Naive thymus-derived CD4-positive, alpha-beta T cell (primary cell): ENCODE measurements at regions not wholly inside any gene's neighbourhood (a gene's known extent, or its start where the extent isn't known, plus 50 kb on each side); places are given as distances from the start of the nearest gene placed in this dataset.

Source experiments
- ATAC-seq: fragments of 150-1000 bp; cut with Tn5 transposase; 2 replicates; pipeline ENCODE4 v1.10.0; 2021; ENCODE audit warnings: mild to moderate bottlenecking, moderate library complexity
- CTCF ChIA-PET: fragments of 350-600 bp; sonication (Branson Sonifier 250); formaldehyde crosslinking; loops from one replicate; lab custom pipeline; 2021; ENCODE audit warnings: antibody characterized with exemption; lab: Charles Lee
- POLR2A ChIA-PET: fragments of 350-600 bp; sonication (Branson Sonifier 250); formaldehyde crosslinking; loops from one replicate; lab custom pipeline; 2021; ENCODE audit warnings: antibody characterized with exemption, inconsistent platforms; lab: Charles Lee
- DNase-seq, 9 donors: peaks; one replicate each; pipeline versions ENCODE4 v3.0.0 to v3.0.0-alpha.2; 2020 to 2022; ENCODE audit warnings: mixed read lengths in 1 of 9
- H3K27ac ChIP-seq: one replicate; pipeline ENCODE4 v1.7.0; 2013; ENCODE audit warnings: mild to moderate bottlenecking, low read depth, low read length, moderate library complexity
- H3K27me3 ChIP-seq, 2 donors: one replicate each; pipeline ENCODE4 v1.7.0; 2013; ENCODE audit warnings: low read length in 2 of 2, mild to moderate bottlenecking in 2 of 2, moderate library complexity in 2 of 2; ENCODE audit not compliant: control insufficient read depth in 2 of 2, insufficient read depth in 2 of 2
- H3K36me3 ChIP-seq, 3 experiments: 1 replicate in 2 of 3; 2 replicates in 1 of 3; pipeline ENCODE4 v1.7.0; 2013; ENCODE audit warnings: low read length in 3 of 3, mild to moderate bottlenecking in 3 of 3, moderate library complexity in 1 of 3; ENCODE audit not compliant: insufficient read depth in 3 of 3, control insufficient read depth in 2 of 3
- H3K4me1 ChIP-seq, 2 donors: one replicate each; pipeline ENCODE4 v1.7.0; 2013; ENCODE audit warnings: low read length in 2 of 2, mild to moderate bottlenecking in 2 of 2, moderate library complexity in 1 of 2; ENCODE audit not compliant: control insufficient read depth in 2 of 2, insufficient read depth in 2 of 2
- H3K4me3 ChIP-seq: 2 replicates; pipeline ENCODE4 v1.7.0; 2013; ENCODE audit warnings: mild to moderate bottlenecking, low read length
- H3K9me3 ChIP-seq, 3 experiments: 1 replicate in 2 of 3; 2 replicates in 1 of 3; pipeline ENCODE4 v1.7.0; 2013; ENCODE audit warnings: low read length in 3 of 3; ENCODE audit not compliant: control insufficient read depth in 2 of 3
- H3K27ac Mint-ChIP-seq, 9 donors: one replicate each; pipeline ENCODE4 v1.8.0; 2020 to 2022; ENCODE audit warnings: mixed read lengths in 9 of 9, mild to moderate bottlenecking in 8 of 9, moderate library complexity in 5 of 9, inconsistent platforms in 2 of 9
- H3K27me3 Mint-ChIP-seq, 5 donors: one replicate each; pipeline ENCODE4 v1.8.0; 2021 to 2022; ENCODE audit warnings: mixed read lengths in 5 of 5, mild to moderate bottlenecking in 1 of 5
- H3K36me3 Mint-ChIP-seq, 5 donors: one replicate each; pipeline ENCODE4 v1.8.0; 2020 to 2022; ENCODE audit warnings: mixed read lengths in 5 of 5, mild to moderate bottlenecking in 3 of 5, inconsistent platforms in 1 of 5
- H3K4me1 Mint-ChIP-seq, 7 donors: one replicate each; pipeline ENCODE4 v1.8.0; 2020 to 2022; ENCODE audit warnings: mixed read lengths in 7 of 7, mild to moderate bottlenecking in 3 of 7, inconsistent platforms in 1 of 7
- H3K4me3 Mint-ChIP-seq, 10 donors: one replicate each; pipeline ENCODE4 v1.8.0; 2020 to 2022; ENCODE audit warnings: mild to moderate bottlenecking in 10 of 10, mixed read lengths in 10 of 10, moderate library complexity in 6 of 10, inconsistent platforms in 2 of 10
- H3K9me3 Mint-ChIP-seq, 11 donors: one replicate each; pipeline ENCODE4 v1.8.0; 2020 to 2022; ENCODE audit warnings: mixed read lengths in 11 of 11, mild to moderate bottlenecking in 4 of 11, inconsistent platforms in 1 of 11, moderate library complexity in 1 of 11
- intact Hi-C, 2 donors: fragments of 100-400 bp; cut with micrococcal nuclease; formaldehyde crosslinking; loops; one replicate each; pipeline ENCODE4 v1.15.1; 2023

DNA sequence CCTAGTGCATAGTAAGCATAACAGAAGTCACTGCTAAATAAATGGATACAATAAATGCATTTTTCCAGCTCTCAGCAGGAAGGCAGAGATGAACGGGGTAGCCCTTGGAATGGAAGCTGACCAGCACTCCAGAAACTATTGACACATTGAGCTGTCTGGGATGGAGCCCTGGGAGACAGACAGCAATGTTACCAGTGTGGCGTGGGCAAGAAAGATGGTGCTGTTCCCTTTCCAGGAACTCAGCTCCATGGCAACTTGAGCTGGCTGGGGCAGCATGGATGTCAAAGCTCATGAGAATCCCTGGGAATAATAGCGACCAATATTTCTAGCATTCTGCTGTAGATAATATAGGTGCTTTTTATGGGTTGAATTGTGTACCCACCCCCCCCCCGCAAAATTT lies 104.3 kb upstream of the PTPRT start:
- no peaks in the 10 kb centered on the region for H3K4me1 ChIP-seq
- no peaks in the 10 kb centered on the region for H3K36me3 ChIP-seq
- ATAC-seq = no peak
- H3K27ac Mint-ChIP-seq = no peak overlapping the region
- no peaks in the 10 kb centered on the region for H3K36me3 Mint-ChIP-seq
- H3K4me3 Mint-ChIP-seq = no peak overlapping the region
- intact Hi-C loops = no loop called here
- POLR2A ChIA-PET = no interaction called here
- no peaks in the 10 kb centered on the region for H3K27me3 ChIP-seq
- H3K27me3 Mint-ChIP-seq = peaks cover 0 to 22% (median 12%) of the 10 kb centered on the region in 5 donors
- no peak for DNase-seq
- peaks cover 0 to 38% (median 10%) of the 10 kb centered on the region in 11 donors for H3K9me3 Mint-ChIP-seq
- H3K4me3 ChIP-seq = no peak overlapping the region
- H3K27ac ChIP-seq = no peak overlapping the region
- H3K9me3 ChIP-seq = no peaks in the 10 kb centered on the region
- peaks cover 0 to 1% (median 0%) of the 10 kb centered on the region in 7 donors for H3K4me1 Mint-ChIP-seq
- CTCF ChIA-PET = no interaction called here

DNA sequence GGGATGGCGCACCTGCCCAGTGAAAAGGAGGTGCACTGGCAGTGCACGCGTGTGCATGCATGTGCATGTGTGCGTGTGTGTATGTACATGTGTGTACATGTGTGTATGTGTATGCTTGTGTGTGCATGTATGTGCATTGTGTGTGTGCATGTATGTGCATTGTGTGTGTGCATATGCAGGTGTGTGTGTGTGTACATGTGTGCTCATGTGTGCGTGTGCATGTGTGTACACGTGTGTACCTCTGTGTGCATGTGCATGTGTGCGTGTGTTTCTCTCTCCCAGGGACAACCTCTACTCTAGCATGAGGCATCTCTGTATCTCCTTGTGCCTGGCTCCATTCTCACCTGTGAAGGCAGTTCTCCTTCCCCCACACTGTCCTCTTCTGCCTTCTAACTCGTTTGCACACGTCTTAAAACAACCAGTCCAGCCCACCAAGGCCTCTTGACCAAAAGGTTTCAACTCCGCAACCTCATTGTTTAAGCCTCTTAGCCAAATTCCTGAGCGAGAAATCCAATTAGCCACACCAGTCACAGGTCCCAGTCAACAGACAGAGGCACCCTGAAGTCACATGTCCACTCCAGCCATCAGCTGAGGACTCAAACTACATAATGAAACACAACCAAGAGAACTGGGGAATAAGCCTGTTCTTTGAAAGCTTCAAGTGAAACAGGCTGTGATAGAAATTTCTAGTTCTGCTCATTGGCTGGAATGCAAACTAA lies 103.5 kb upstream of the PTPRT start:
- DNase-seq (no peak), ATAC-seq (no peak)
- POLR2A ChIA-PET = no interaction called here

DNA sequence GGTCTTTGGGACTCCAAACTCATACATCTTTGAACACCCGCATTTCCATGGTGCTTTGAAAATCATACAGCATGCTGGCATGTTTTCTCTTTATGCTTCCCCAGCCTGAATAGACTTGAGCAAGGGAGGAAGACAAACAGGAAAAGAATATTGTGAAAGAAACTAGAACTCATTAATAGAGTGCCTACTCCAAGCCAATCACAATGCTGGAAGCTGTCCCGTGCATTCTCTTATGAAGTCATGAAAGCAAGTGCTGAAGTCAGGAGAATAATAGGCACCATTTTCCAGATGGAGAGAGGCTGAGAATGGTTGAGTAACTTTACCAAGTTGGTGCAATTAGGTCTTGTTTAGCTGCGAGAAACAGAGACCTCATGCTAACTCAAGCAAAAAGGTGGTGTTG lies 102.5 kb upstream of the PTPRT start:
- DNase-seq (no peak), ATAC-seq (no peak)
- Mint-ChIP-seq H3K4me3 (no peak overlapping the region), H3K27me3 (peaks cover 0 to 21% (median 16%) of the 10 kb centered on the region in 5 donors), H3K36me3 (no peaks in the 10 kb centered on the region), H3K4me1 (peaks cover 0 to 1% (median 0%) of the 10 kb centered on the region in 7 donors), H3K27ac (no peak overlapping the region), H3K9me3 (peaks cover 0 to 28% (median 10%) of the 10 kb centered on the region in 11 donors)
- ChIA-PET POLR2A (no interaction called here), CTCF (no interaction called here)
- H3K4me1 ChIP-seq = no peaks in the 10 kb centered on the region
- H3K27me3 ChIP-seq = no peaks in the 10 kb centered on the region
- intact Hi-C loops = no loop called here
- H3K36me3 ChIP-seq = no peaks in the 10 kb centered on the region
- no peaks in the 10 kb centered on the region for H3K9me3 ChIP-seq
- no peak overlapping the region for H3K27ac ChIP-seq
- H3K4me3 ChIP-seq = no peak overlapping the region

More for the DNA sequence above, 103.5 kb upstream of the PTPRT start:
- Histone ChIP-seq H3K4me1 (no peaks in the 10 kb centered on the region), H3K27ac (no peak overlapping the region), H3K4me3 (no peak overlapping the region), H3K27me3 (no peaks in the 10 kb centered on the region), H3K9me3 (no peaks in the 10 kb centered on the region), H3K36me3 (no peaks in the 10 kb centered on the region)
- Mint-ChIP-seq H3K36me3 (no peaks in the 10 kb centered on the region), H3K4me3 (no peak overlapping the region), H3K27me3 (peaks cover 0 to 19% (median 12%) of the 10 kb centered on the region in 5 donors), H3K9me3 (peaks cover 0 to 35% (median 10%) of the 10 kb centered on the region in 11 donors), H3K4me1 (peaks cover 0 to 1% (median 0%) of the 10 kb centered on the region in 7 donors), H3K27ac (no peak overlapping the region)
- intact Hi-C loops = no loop called here
- CTCF ChIA-PET = no interaction called here

DNA sequence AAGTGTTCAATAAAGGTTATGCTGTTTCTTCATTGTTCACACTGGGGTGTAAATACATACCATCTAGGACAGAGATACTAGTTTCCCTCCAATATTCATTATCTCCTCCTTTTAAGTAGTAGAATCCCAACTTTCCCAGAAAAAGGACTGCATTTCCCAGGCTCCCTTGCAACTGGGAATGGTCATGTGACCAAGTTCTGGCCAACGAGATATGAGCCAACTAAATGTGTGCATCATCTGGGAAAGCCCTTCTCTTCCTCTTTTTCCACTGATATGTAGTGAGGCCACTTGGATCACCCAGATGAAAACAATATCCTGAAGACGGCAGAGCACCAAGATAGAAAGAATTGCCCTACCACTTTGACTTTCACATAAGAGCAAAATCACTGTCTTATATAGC lies 97.9 kb upstream of the PTPRT start:
- ChIA-PET POLR2A (no interaction called here), CTCF (no interaction called here)
- DNase-seq (no peak), ATAC-seq (no peak)
- Mint-ChIP-seq H3K27me3 (peaks cover 16 to 32% (median 31%) of the 10 kb centered on the region in 5 donors), H3K4me1 (peaks cover 0 to 1% (median 0%) of the 10 kb centered on the region in 7 donors), H3K36me3 (no peaks in the 10 kb centered on the region), H3K9me3 (peaks cover 0 to 9% (median 0%) of the 10 kb centered on the region in 11 donors), H3K27ac (no peak overlapping the region), H3K4me3 (no peak overlapping the region)
- no peak overlapping the region for H3K27ac ChIP-seq
- no peaks in the 10 kb centered on the region for H3K9me3 ChIP-seq
- H3K4me3 ChIP-seq = no peak overlapping the region
- H3K27me3 ChIP-seq = no peaks in the 10 kb centered on the region
- H3K4me1 ChIP-seq = no peaks in the 10 kb centered on the region
- no peaks in the 10 kb centered on the region for H3K36me3 ChIP-seq
- intact Hi-C loops = no loop called here

DNA sequence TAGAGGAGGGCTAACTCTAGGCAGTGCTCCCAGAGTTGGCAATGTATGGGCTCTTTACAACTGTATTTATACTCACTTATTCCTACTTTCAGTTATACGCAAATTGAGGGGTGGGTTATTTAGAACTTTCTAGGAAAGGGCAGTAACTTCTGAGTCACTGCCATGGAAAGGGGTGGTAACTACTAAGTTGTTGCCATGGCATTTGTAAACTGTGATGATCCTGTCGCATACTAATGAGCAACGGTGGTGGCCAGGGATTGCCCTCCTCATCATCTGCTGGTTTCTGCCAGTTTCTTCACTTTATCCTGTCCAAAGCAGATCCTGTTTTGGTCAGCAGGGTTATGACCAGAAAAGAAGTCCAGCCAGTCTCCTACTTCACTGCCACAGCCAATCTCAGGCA lies 95.5 kb upstream of the PTPRT start:
- intact Hi-C loops = no loop called here
- Mint-ChIP-seq H3K4me3 (no peak overlapping the region), H3K4me1 (no peaks in the 10 kb centered on the region), H3K9me3 (peaks cover 0 to 6% (median 2%) of the 10 kb centered on the region in 11 donors), H3K27me3 (peaks cover 16 to 45% (median 38%) of the 10 kb centered on the region in 5 donors), H3K36me3 (no peaks in the 10 kb centered on the region), H3K27ac (no peak overlapping the region)
- CTCF ChIA-PET = no interaction called here
- Histone ChIP-seq H3K27ac (no peak overlapping the region), H3K36me3 (no peaks in the 10 kb centered on the region), H3K4me3 (no peak overlapping the region), H3K4me1 (no peaks in the 10 kb centered on the region), H3K9me3 (no peaks in the 10 kb centered on the region), H3K27me3 (no peaks in the 10 kb centered on the region)
- POLR2A ChIA-PET = no interaction called here
- DNase-seq (no peak), ATAC-seq (no peak)

DNA sequence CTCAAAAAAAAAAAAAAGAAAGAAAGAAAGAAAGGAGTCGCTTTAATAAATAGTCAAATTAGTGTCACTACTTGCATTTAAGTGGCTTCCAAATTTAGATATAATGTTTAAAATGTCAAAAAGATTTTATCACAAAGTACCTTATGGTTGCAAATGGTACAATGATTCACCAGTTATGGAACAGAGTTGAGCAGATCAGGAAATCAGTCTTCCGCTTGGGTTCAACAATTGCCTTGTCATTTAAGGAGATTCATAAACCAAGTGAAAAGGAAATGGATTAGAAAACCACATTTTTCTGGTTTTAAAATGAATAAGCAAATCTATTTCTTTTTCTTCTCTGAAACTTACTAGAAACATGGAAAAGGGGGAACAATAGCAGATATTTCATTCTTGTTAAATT lies 94.8 kb upstream of the PTPRT start:
- Mint-ChIP-seq H3K9me3 (peaks cover 0 to 6% (median 2%) of the 10 kb centered on the region in 11 donors), H3K4me3 (no peak overlapping the region), H3K27ac (no peak overlapping the region), H3K36me3 (no peaks in the 10 kb centered on the region), H3K4me1 (no peaks in the 10 kb centered on the region), H3K27me3 (peaks cover 16 to 45% (median 36%) of the 10 kb centered on the region in 5 donors)
- Histone ChIP-seq H3K36me3 (no peaks in the 10 kb centered on the region), H3K27me3 (no peaks in the 10 kb centered on the region), H3K4me1 (no peaks in the 10 kb centered on the region), H3K27ac (no peak overlapping the region), H3K9me3 (no peaks in the 10 kb centered on the region), H3K4me3 (no peak overlapping the region)
- ChIA-PET CTCF (no interaction called here), POLR2A (no interaction called here)
- intact Hi-C loops = no loop called here
- DNase-seq (no peak), ATAC-seq (no peak)

DNA sequence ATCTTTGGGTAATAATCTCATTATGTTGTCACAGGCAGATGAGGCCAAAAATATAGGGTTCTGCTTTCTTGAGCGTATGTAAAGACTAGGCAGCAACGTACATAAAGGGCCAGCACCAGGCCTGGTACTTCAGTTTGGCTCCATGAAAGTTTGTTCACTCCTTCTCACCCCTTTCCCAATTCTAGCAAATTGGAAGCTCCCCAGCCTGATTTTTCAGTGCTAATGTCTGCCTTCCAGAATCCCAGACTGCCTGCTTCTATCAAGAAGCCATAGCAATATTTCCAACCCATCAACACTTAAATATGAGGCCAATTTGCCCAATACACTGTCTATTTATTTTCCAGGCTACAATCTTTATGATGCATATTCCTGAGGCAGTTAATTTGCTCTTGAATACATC lies 93.4 kb upstream of the PTPRT start:
- Mint-ChIP-seq H3K27me3 (peaks cover 16 to 45% (median 36%) of the 10 kb centered on the region in 5 donors), H3K4me3 (no peak overlapping the region), H3K27ac (no peak overlapping the region), H3K36me3 (no peaks in the 10 kb centered on the region), H3K4me1 (no peaks in the 10 kb centered on the region), H3K9me3 (peaks cover 0 to 7% (median 2%) of the 10 kb centered on the region in 11 donors)
- Histone ChIP-seq H3K9me3 (no peaks in the 10 kb centered on the region), H3K4me3 (no peak overlapping the region), H3K27me3 (no peaks in the 10 kb centered on the region), H3K4me1 (no peaks in the 10 kb centered on the region), H3K36me3 (no peaks in the 10 kb centered on the region), H3K27ac (no peak overlapping the region)
- DNase-seq (no peak), ATAC-seq (no peak)
- POLR2A ChIA-PET = no interaction called here
- CTCF ChIA-PET = no interaction called here
- intact Hi-C loops = no loop called here
